ENCODE measurements at regions not wholly inside any gene's neighbourhood (a gene's known extent, or its start where the extent isn't known, plus 50 kb on each side); places are given as distances from the start of the nearest gene placed in this dataset.
"Not testable (repeated sequence)": the region's sequence is repeated elsewhere in the genome, so short reads cannot be mapped to it uniquely, and the experiment has no call there.

DNA sequence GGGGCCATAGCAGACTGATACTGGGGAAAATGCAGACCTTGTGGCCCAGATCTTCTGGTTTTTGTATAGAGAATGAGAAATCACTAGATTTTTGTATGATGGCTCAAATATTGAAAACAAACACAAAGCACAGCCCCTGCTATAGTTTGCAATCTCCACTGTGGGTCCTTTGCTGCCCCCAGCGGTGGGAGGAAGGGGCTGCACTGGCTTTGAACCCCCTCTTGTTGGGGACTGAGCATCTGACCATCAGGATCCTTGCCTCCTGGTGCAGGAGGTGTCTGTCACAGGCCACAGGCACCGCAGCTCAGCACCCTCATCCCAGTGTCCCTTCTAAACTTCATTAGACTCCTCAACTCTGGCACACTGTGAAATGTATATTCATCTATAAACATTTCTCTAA lies 252.3 kb downstream of the BCL2L11 start:
- TF ChIP-seq EP300 (IDR thresholded peaks at IDR 0.05; ENCODE audit: low read depth); POLR2A (IDR thresholded peaks at IDR 0.05): not testable (repeated sequence)
